A549 (cell line): ENCODE measurements at regions not wholly inside any gene's neighbourhood (a gene's known extent, or its start where the extent isn't known, plus 50 kb on each side); places are given as distances from the start of the nearest gene placed in this dataset.

Experiments
- CBX8 ChIP-seq: fragments of 200-600 bp; sonication (generic); IDR thresholded peaks from 2 replicates; pipeline ENCODE4 v1.6.1; 2016
- CTCF ChIP-seq: fragments of >200 bp; sonication (Bioruptor Twin); formaldehyde crosslinking; IDR thresholded peaks from 3 replicates; pipeline ENCODE4 v1.5.1; 2016
- EP300 ChIP-seq, 2 experiments: fragments of >200 bp; sonication (Bioruptor Twin); formaldehyde crosslinking; IDR thresholded peaks; 2 replicates in 1 of 2; 3 replicates in 1 of 2; pipeline ENCODE4 v1.6.1; 2016 to 2017
- JUN ChIP-seq, 2 experiments: fragments of >200 bp; sonication (Bioruptor Twin); formaldehyde crosslinking; IDR thresholded peaks; 2 replicates in 1 of 2; 3 replicates in 1 of 2; pipeline ENCODE4 v1.6.1; 2016 to 2017
- MAFK ChIP-seq: fragments of 450-650 bp; IDR thresholded peaks from 2 replicates; pipeline ENCODE4 v1.6.1; 2014; ENCODE audit not compliant: partially characterized antibody
- MAZ ChIP-seq: fragments of 150-350 bp; IDR thresholded peaks from 2 replicates; pipeline ENCODE4 v1.6.1; 2014; ENCODE audit warnings: antibody characterized with exemption, low read depth, low read length, borderline replicate concordance
- NPAS2 ChIP-seq: fragments of 250-450 bp; sonication (Bioruptor Pico); IDR thresholded peaks from 2 replicates; pipeline ENCODE4 v1.8.0; 2022; ENCODE audit warnings: mild to moderate bottlenecking, moderate library complexity, borderline replicate concordance
- NR3C1 ChIP-seq: fragments of >200 bp; sonication (Bioruptor Twin); formaldehyde crosslinking; IDR thresholded peaks from 3 replicates; pipeline ENCODE4 v1.6.1; 2017
- POLR2A ChIP-seq: IDR thresholded peaks from 2 replicates; pipeline ENCODE4 v1.6.1; 2012; ENCODE audit warnings: mild to moderate bottlenecking, low read length
- RCOR1 ChIP-seq: fragments of 150-350 bp; IDR thresholded peaks from 2 replicates; pipeline ENCODE4 v1.6.1; 2014; ENCODE audit warnings: antibody characterized with exemption, low read length, low read depth
- REST ChIP-seq: fragments of 200-600 bp; sonication (generic); IDR thresholded peaks from 2 replicates; pipeline ENCODE4 v1.6.1; 2016; ENCODE audit warnings: antibody characterized with exemption, mild to moderate bottlenecking, moderate library complexity
- RFX5 ChIP-seq: fragments of 450-650 bp; IDR thresholded peaks from 2 replicates; pipeline ENCODE4 v1.7.1; 2014; ENCODE audit warnings: antibody characterized with exemption, mild to moderate bottlenecking, moderate library complexity
- ZC3H11A ChIP-seq: fragments of 450-650 bp; IDR thresholded peaks from 2 replicates; pipeline ENCODE4 v1.6.1; 2014; ENCODE audit warnings: antibody characterized with exemption, mild to moderate bottlenecking

- TF ChIP-seq CTCF (no peak), MAZ (no peak), REST (no peak), ZC3H11A (no peak), RFX5 (no peak), JUN (IDR thresholded peaks at IDR 0.05) (no peak), EP300 (IDR thresholded peaks at IDR 0.05) (no peak), MAFK (no peak), RCOR1 (no peak), CBX8 (no peak), NPAS2 (CRISPR knock-in tag) (no peak), POLR2A (no peak), NR3C1 (no peak)
These were observed 203.9 kb downstream of the TECRL start for GRCh38 chr4:64205376-64205775.
